ENCODE measurements at regions not wholly inside any gene's neighbourhood (a gene's known extent, or its start where the extent isn't known, plus 50 kb on each side); places are given as distances from the start of the nearest gene placed in this dataset.
"Not testable (repeated sequence)": the region's sequence is repeated elsewhere in the genome, so short reads cannot be mapped to it uniquely, and the experiment has no call there.

- TF ChIP-seq CTCF (IDR thresholded peaks at IDR 0.05; ENCODE audit: extremely low read depth, missing control alignments) = peak; percentile 81
- peak; percentile 59 for DNase-seq (ENCODE audit: low spot score)
Measured at GRCh38 chr14:106694638-106695393, 1168.4 kb downstream of the TMEM121 start.

GRCh38 chr14:106698620-106699267 lies 1172.4 kb downstream of the TMEM121 start:
- not testable (repeated sequence) for DNase-seq (ENCODE audit: low spot score)

- not testable (repeated sequence) for DNase-seq (ENCODE audit: low spot score)
Measured at GRCh38 chr14:106703651-106704050, 1177.3 kb downstream of the TMEM121 start.

GRCh38 chr14:106706488-106706887 lies 1180.1 kb downstream of the TMEM121 start:
- DNase-seq (ENCODE audit: low spot score) = not testable (repeated sequence)

- not testable (repeated sequence) for DNase-seq (ENCODE audit: low spot score)
Measured at GRCh38 chr14:106710187-106710586, 1183.8 kb downstream of the TMEM121 start.

- not testable (repeated sequence) for DNase-seq (ENCODE audit: low spot score)
Measured at GRCh38 chr14:106712513-106712912, 1186.1 kb downstream of the TMEM121 start.

GRCh38 chr14:106714446-106715428 lies 1188.4 kb downstream of the TMEM121 start:
- not testable (repeated sequence) for DNase-seq (ENCODE audit: low spot score)

GRCh38 chr14:106717544-106717943 lies 1191.2 kb downstream of the TMEM121 start:
- DNase-seq (ENCODE audit: low spot score) = not testable (repeated sequence)

- DNase-seq (ENCODE audit: low spot score) = not testable (repeated sequence)
Measured at GRCh38 chr14:106719880-106720279, 1193.5 kb downstream of the TMEM121 start.

GRCh38 chr14:106721926-106722325 lies 1195.5 kb downstream of the TMEM121 start:
- DNase-seq (ENCODE audit: low spot score) = not testable (repeated sequence)

- not testable (repeated sequence) for DNase-seq (ENCODE audit: low spot score)
Measured at GRCh38 chr14:106722813-106723687, 1196.7 kb downstream of the TMEM121 start.

GRCh38 chr14:106727962-106728361 lies 1201.6 kb downstream of the TMEM121 start:
- not testable (repeated sequence) for DNase-seq (ENCODE audit: low spot score)

- no peak for TF ChIP-seq CTCF (IDR thresholded peaks at IDR 0.05; ENCODE audit: extremely low read depth, missing control alignments)
- DNase-seq (ENCODE audit: low spot score) = no peak
Measured at GRCh38 chr14:106728611-106729010, 1202.2 kb downstream of the TMEM121 start.

Data from GM20000 (cell line).